ENCODE measurements at regions not wholly inside any gene's neighbourhood (a gene's known extent, or its start where the extent isn't known, plus 50 kb on each side); places are given as distances from the start of the nearest gene placed in this dataset.

- DNase-seq (ENCODE audit: low read depth): no peak
Measured at GRCh38 chr13:91086936-91087716, 260.4 kb upstream of the MIR17HG start.

- DNase-seq (ENCODE audit: low read depth): no peak
Measured at GRCh38 chr13:91097269-91097668, 250.2 kb upstream of the MIR17HG start.

- DNase-seq (ENCODE audit: low read depth): no peak
Measured at GRCh38 chr13:91099877-91100276, 247.6 kb upstream of the MIR17HG start.

DNA sequence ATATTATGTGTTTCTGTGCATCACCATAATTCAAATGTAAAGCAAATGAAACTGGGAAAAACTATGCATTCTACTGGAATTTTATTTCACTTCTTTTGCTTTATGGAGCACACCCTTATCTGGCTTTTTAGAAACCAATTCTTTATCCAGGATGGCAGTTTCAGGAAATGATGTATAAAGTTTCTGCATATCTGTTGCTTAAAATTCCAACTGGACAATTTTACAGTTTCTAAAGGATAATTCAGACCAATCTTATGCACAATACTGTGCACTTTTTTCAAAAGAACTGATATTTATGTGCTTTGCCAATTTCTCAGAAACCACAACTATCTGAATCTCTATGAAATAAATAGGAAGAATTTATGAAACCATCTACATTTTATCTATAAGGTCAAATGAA, 246.5 kb upstream of the MIR17HG start:
- no peak for DNase-seq (ENCODE audit: low read depth)

DNA sequence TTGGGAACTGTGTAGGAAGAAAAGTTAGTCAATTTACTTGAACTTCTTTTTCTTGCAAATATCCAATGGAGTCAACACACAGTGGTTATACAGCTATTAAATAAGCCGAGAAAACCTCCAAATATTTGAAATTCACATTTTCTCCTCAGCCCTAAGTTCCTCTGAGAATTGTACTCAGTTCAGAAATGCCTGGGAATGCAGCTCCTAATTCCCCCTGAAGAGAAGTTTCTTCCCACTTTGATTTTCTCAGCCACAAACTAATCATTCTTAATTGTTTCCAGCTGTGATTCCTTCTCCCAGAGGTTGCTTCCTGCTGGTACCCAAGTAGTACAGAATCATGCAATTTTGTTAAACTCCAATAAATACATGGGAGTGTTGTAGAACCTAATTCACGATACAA, 246.1 kb upstream of the MIR17HG start:
- DNase-seq (ENCODE audit: low read depth): no peak

DNA sequence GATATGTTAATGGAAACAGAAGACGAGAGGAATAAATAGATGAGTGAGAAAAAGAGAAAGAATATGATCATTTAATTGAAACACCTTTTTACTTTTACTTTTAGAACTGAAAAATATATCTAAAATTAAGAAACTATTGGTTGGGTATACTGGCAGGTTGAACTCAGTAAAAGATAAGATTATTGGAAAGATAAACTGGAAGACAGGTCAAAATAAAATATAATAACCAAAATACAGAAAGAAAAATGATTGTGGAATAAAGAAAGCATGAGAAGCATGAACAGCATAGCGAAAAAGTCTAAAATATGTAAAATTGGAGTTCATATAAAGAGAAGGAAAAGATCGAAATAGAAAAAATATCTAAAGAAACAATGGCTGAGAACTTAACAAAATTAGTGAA, 242.2 kb upstream of the MIR17HG start:
- DNase-seq (ENCODE audit: low read depth): no peak

- DNase-seq (ENCODE audit: low read depth): no peak
Measured at GRCh38 chr13:91106565-91106964, 240.9 kb upstream of the MIR17HG start.

DNA sequence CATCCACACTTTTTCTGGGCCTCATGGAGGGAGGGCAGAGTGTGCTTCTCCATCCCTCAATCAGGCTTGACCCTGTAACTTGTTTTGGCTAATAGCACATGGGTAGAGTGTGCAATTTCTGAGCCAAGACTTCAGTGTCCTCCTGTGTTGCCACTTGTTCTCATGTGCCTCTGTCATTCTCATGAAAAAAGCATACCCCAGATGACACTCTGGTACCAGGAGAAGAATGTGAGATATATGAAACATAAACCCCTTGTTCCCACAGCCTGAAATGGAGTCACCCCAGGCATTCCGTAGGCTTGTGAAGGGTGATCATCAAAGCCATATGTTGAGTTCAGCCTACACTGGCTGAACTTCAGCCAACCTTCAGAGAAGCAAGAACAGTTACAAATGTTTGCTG, 239.2 kb upstream of the MIR17HG start:
- no peak for DNase-seq (ENCODE audit: low read depth)

- DNase-seq (ENCODE audit: low read depth): no peak
Measured at GRCh38 chr13:91111476-91112200, 235.8 kb upstream of the MIR17HG start.

GRCh38 chr13:91112201-91112923, 235.1 kb upstream of the MIR17HG start:
- DNase-seq (ENCODE audit: low read depth): no peak

GRCh38 chr13:91112924-91113277, 234.6 kb upstream of the MIR17HG start:
- no peak for DNase-seq (ENCODE audit: low read depth)

DNA sequence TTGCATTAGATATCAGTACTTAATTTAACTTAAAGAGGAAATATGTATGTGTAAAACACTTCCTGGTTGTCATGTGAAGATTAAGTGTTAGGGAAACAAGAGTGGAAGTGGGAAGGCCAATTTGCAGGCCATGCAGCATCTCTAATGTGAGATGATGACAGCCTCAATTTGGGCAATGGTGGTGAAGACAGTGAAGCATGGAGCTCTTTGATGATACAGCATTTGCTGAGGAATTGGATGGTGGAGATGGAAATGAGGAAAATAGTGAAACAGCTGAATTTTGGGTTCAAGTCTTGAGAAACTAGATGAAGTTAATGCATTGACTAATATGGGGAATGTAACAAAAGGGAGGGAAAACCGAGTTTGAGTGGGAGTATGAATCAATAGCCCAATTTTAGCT, 231.7 kb upstream of the MIR17HG start:
- DNase-seq (ENCODE audit: low read depth): no peak

GRCh38 chr13:91117351-91117750, 230.1 kb upstream of the MIR17HG start:
- DNase-seq (ENCODE audit: low read depth): no peak

- no peak for DNase-seq (ENCODE audit: low read depth)
Measured at GRCh38 chr13:91119643-91120042, 227.8 kb upstream of the MIR17HG start.

GRCh38 chr13:91122766-91123165, 224.7 kb upstream of the MIR17HG start:
- no peak for DNase-seq (ENCODE audit: low read depth)

DNA sequence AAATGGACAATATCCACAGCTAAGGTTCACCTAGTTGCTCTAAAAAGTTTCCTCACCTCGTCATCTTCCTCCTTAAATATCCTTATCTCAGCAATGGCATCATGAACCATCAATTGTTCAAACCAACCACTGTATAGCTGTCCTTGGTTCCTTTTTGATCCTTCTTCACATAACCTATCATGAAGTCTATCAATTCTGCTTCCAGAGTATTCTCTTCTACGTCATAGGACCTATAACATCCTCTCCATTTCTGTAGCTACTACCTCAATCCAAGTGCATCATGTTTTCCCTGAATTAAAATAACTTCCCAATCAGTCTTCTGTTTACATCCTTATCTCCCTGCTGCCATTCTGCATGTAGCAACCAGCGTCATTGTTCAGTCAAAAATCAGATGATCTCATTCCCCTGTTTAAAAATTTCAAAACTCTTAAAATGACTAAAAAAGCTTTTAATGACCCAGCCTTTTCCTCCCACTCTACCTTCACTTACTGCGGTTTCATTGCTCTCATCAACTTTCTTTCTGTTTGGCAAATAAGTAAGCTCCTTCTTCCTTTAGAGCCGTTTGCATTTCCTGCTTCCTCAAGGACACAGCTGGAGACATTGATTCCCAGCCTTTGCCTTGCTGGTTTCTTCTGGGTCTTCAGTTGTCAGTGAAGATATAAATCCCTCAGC, 223.9 kb upstream of the MIR17HG start:
- DNase-seq (ENCODE audit: low read depth): no peak

GRCh38 chr13:91126806-91127205, 220.7 kb upstream of the MIR17HG start:
- DNase-seq (ENCODE audit: low read depth): no peak

DNA sequence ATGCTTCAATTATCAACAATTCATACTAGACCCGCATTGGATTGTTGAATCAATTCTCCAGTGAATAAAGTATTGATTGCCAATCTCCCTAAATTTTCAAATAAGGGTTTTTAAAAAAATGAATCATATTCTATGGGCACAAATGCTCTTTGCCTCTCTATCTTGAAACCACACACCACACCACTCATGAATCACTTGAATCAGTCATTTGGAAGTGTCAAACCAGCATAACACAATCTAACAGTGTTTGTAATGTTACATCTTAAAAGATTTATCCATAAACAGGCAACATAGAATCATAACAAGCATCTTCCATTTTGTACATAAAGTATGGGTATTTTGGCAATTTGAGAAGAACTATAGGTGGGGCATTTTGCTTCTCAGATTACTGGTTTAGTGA, 219.5 kb upstream of the MIR17HG start:
- no peak for DNase-seq (ENCODE audit: low read depth)

DNA sequence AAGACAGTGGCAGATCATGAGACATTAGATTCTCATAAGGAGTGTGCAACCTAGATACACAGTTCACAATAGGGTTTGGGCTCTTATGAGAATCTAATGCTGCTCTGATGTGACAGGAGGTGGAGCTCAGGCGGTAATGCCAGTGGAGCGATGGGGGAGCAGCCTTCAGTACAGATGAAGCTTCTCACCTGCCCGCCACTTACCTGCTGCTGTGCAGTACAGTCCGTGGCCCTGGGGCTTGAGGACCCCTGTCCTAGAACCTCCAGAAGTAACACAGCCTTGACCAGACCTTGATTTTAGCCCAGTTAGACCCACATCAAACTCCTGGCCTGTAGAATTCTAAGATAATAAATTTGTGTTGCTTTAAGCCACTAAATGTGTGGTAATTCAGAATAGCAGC, 215.1 kb upstream of the MIR17HG start:
- no peak for DNase-seq (ENCODE audit: low read depth)

- no peak for DNase-seq (ENCODE audit: low read depth)
Measured at GRCh38 chr13:91132786-91133185, 214.7 kb upstream of the MIR17HG start.

DNA sequence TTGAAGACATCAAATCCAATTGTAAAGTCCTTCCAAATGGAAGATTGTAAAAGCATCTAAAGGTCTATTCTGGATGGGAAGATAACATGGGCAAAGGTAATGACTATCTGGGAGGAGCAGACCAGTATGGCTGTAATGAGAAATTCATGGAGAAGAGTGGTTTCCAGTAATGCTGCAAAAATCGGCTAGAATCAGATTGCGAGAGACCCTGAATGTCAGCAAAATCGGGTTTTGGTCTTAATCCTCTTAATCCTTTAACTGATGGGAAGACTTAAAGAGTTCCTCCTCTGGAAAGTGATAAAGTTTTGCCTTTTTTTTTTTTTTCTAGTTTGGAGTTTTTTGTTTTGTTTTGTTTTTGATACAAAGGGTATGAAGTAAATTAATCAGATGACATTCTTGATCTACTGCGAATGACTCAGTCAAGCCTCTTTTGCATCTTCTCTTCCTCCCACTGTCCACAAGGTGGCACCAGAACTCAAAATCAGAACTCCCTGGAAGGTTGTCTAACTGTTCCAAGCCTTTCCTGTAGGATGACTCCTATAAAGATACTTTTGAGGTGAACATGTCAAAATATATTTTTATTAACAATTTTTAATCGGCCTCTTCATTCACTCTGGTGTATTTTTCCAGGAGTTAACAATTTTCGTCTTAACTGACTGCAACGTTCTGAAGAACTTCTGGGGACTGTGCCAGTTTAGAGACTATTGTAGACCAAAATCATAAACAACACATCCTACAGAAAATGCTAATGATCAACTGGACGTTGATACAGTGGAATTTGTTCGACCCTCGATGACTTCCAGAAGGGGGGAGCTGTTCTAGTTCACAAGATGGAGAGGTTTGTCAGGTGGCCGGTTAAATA, 213.3 kb upstream of the MIR17HG start:
- DNase-seq (ENCODE audit: low read depth): no peak

GRCh38 chr13:91134803-91135184, 212.7 kb upstream of the MIR17HG start:
- DNase-seq (ENCODE audit: low read depth): no peak

All from stimulated activated CD8-positive, alpha-beta memory T cell treated with anti-CD3 and anti-CD28 coated beads, Interleukin-15, amount 100 ng/mL, for 1 hour (primary cell).